GM12875 (cell line): ENCODE measurements at regions not wholly inside any gene's neighbourhood (a gene's known extent, or its start where the extent isn't known, plus 50 kb on each side); places are given as distances from the start of the nearest gene placed in this dataset.

Experiments used
- H3K4me3 ChIP-seq: one replicate; pipeline ENCODE4 v1.5.1; 2011; ENCODE audit warnings: low read depth, low read length, control low read depth
- CTCF ChIP-seq: IDR thresholded peaks from 2 replicates; pipeline ENCODE4 v1.5.1; 2011; ENCODE audit warnings: low read depth, mild to moderate bottlenecking, control low read depth, inconsistent platforms, low read length, moderate library complexity, borderline replicate concordance; ENCODE audit not compliant: insufficient read depth

GRCh38 chr5:62727184-62727583, 148.6 kb downstream of the LRRC70 start:
- no peak overlapping the region for H3K4me3 ChIP-seq
- TF ChIP-seq CTCF = no peak

GRCh38 chr5:62722360-62722759, 143.7 kb downstream of the LRRC70 start:
- TF ChIP-seq CTCF = 0 out of 2 replicates have a peak, but pooled peaks have one; percentile 7
- H3K4me3 ChIP-seq = no peak overlapping the region

DNA sequence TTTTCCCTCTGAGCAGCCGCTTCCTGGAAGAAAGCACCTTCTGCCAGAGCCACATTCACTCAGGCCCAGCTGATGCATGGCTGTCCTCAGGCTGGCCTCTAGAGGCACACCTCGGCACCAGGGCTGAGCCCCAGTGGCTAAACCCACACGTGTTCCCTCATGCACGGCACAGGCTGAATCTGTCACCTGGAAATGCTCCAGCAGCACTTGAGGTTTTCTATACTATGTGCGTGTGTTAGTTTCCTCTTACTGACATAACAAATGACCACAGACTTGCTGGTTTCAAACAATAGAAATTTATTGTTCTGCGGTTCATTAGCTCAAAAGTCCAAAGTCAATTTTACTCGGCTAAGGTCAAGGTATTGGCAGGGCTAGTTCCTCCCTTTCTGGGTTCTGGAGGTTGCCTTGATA, 141.4 kb downstream of the LRRC70 start:
- TF ChIP-seq CTCF = peak; percentile 64
- no peak overlapping the region for H3K4me3 ChIP-seq

DNA sequence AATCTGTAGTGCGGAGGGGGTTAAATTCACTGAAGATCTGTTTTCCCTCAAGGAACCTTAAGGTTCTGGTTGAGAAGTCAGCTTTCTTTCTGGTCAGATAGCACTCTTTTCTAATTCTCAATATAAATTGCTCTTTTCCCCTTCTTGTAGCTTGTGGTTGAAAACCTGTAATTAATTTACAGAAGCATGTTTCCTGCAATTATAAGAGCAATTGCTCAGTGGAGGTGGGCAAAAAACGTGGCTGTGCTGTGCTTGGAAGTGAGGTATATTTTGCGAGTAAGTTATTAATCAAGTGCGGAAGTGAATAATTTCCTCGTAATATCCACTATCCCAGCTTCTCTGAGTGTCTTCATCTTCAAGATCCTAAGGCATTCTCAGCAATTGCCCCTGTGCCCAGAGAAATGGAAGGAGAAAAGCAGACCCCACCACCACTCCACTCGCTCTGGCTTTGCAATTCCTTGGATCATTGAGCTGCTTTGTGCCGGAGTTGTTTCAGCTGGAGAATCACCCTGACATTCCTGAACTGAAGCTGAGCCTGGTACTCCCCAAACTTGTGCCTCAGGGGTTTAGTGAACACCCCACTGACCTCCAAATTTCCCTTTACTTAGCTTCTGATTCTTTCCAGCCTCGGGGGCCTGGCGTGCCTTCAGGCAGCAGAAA, 140.6 kb downstream of the LRRC70 start:
- H3K4me3 ChIP-seq = no peak overlapping the region
- no peak for TF ChIP-seq CTCF

DNA sequence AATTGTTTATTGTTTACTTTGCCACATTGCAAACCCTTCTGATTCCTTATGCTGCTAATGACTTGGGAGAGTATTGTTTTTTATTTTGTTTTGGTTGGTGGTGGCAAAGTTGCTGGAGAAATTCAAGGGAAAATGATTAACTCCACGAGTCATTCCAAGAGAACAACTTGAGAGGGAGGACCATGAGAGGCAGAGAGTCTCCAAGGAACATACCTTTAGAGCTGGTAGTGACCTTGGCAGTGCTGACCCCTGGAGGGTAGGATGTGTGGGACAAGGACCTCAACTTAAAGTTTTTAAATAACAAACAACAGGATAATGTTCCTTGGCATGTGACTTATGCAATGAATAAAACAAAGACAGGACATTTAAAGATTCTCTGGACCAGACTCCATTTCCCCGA, 139.7 kb downstream of the LRRC70 start:
- no peak for TF ChIP-seq CTCF
- no peak overlapping the region for H3K4me3 ChIP-seq

DNA sequence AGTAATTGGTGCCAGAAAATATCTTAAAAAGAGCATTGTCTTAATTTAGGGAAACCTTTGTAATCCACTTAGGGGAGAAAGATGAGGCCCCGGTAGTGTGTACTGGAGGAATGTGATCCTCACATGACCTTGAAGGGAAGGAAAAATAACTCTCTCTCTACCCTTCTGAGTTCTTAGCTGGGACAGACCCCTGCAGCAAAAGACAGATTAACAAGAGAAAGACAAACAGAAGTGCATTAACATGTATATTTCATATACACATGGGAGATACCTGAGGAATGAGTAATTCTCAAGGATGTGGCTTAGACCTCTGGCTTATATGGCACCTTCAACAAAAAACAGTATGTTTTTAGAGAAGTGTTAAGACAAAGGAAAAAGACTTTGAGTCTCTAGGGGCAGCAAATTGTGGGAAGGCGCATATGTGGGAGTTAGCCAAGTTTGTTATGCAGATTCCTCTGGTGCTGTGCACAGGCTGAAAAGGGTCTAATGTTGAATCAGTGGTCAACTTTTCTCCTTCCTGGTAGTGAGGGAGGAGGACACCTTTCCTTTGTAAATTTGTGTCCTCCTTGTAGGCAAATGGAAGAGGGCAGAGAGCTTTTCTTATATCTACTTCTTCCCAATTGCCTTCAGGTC, 138.8 kb downstream of the LRRC70 start:
- TF ChIP-seq CTCF = no peak
- H3K4me3 ChIP-seq = no peak overlapping the region

DNA sequence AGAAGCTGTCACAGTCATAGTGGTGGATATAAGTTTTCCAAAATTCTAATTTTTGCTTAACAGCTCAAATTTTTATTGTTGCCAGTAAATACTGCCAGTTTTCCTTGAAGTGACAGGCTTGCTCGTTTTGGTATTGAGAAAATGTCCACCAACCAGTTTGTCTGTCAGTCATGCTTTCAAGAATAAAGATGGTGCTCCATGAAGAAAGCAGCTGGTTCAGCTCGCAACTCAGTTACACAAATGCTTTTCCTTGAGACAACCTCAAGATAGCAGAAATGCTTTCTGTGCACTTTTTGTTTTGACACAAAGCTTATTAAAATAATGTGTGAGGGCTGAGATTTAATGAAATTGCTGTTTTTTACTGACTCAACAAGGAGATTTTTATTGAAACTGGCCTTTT, 135.7 kb downstream of the LRRC70 start:
- no peak overlapping the region for H3K4me3 ChIP-seq
- TF ChIP-seq CTCF = no peak
